ENCODE measurements at regions not wholly inside any gene's neighbourhood (a gene's known extent, or its start where the extent isn't known, plus 50 kb on each side); places are given as distances from the start of the nearest gene placed in this dataset.

GRCh38 chr11:120017582-120018150, 120.2 kb downstream of the TRIM29 start:
- DNase-seq (ENCODE audit: low spot score), result no peak

DNA sequence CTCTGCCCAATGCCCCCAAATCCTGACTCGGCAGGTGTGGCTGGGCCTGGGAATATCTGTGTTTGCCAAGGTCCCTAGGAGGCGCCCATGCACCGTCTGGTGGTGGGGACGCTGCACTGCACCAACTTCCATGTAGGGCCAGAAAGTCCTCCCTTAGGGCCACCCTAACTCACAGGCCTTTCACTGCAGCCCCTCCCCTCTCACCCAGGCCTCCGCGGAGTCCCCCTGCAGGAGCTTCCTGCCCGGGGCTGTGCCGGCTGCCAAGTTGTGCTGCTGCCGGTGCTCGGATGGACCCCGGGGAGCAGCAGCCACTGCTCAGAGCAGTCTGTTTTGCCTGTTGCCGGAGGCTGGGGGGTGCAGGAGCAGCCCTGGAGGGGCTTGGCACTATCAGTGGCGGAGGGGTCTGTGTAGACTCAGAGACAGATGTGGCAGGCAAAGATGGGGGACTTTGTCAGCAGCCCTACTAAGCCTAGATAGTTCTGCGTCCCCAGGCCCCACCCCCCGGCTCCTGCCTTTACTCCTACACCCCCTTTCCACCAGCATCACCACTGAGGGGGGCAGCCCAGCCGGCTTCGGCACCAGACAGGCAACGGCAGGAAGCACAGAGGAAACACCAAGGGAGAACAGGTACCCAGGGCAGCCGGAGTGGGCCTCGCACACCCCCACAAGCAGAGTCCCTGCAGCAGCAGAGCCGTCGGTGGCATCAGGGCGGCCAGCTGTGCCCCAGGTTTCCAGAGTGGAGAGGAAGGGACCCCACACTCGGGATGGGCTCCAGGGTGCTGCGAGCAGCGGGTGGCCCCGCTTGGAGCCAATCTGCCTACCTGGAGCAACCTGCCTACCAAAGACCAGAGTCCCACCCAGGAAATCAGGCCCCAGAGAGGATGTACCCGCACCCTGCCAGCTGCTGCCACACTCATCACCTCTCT, 124.3 kb downstream of the TRIM29 start:
- no peak for DNase-seq (ENCODE audit: low spot score)

- no peak for DNase-seq (ENCODE audit: low spot score)
Observed at GRCh38 chr11:120012245-120012644, 125.7 kb downstream of the TRIM29 start.

GRCh38 chr11:120011836-120012235, 126.1 kb downstream of the TRIM29 start:
- no peak for DNase-seq (ENCODE audit: low spot score)

- DNase-seq (ENCODE audit: low spot score), result no peak
Observed at GRCh38 chr11:120010775-120011174, 127.1 kb downstream of the TRIM29 start.

GRCh38 chr11:120009938-120010337, 128.0 kb downstream of the TRIM29 start:
- no peak for DNase-seq (ENCODE audit: low spot score)

- DNase-seq (ENCODE audit: low spot score), result no peak
Observed at GRCh38 chr11:120007144-120007543, 130.8 kb downstream of the TRIM29 start.

- no peak for DNase-seq (ENCODE audit: low spot score)
Observed at GRCh38 chr11:120004723-120005122, 133.2 kb downstream of the TRIM29 start.

DNA sequence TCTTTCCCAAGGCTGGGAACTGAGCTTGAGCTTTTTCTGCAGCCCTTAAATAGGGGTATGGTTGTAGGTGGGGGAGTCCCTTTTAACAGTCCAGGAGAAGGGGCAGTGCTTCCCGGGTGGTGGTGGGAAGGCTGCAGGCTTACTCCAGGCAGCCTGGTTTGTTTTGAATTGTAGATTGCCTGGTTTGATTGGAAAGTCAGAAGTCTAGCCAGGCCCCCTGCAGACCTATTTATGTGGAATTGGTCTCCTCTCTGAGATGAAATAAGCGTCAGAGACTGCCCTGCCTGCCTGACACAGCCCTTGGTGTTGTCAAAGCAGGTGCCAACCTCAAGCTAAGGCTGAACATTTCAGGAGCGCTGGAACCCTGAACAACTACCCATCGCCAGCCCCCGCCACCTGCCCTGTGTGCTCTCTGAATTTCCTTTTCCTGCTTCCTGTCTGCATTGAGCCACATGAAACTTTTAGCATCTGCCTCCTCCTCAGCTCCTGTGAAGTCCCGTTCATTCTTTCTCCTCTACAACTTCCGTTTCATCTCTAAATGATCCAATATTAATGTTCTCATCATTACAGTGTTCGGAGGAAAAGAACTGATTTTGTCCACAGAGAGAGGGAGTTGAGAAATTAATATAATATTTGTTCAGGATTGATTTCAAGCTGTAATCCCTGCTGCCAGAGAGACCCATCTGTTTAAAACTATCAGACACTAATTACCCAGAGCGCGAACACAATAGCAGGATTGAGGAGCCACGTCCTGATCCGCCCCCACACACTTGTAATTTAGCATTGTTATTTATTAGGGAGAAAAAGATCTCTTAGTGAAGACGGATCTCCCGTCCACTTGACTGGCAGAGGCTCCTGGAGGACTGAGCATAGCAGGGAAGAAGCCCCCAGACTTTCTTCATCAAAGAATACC, 136.5 kb downstream of the TRIM29 start:
- DNase-seq (ENCODE audit: low spot score), result no peak

- DNase-seq (ENCODE audit: low spot score), result no peak
Observed at GRCh38 chr11:119999220-119999619, 138.7 kb downstream of the TRIM29 start.

DNA sequence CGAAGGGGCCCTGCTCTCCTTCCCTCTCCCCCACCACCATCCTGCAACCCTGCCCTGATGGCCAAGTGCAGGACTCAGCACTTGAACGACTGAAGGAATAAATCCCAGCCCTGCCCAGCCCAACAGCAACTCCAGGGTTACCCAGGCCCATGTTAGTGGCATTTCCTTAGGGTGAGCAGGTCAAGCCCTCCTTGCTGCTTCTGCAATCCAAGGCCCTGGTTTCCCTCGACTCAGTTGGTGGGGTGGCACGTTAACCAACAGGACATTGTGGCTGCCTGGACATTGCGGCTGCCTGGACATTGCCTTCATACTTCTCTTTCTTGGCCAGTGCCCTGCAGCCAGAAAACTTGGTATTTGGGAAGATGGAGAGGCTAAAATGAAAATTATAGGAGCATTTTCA, 141.4 kb downstream of the TRIM29 start:
- DNase-seq (ENCODE audit: low spot score), result no peak

GRCh38 chr11:119995730-119996491, 142.0 kb downstream of the TRIM29 start:
- DNase-seq (ENCODE audit: low spot score), result no peak

- DNase-seq (ENCODE audit: low spot score), result no peak
Observed at GRCh38 chr11:119993722-119994121, 144.2 kb downstream of the TRIM29 start.

GRCh38 chr11:119992171-119993051, 145.5 kb downstream of the TRIM29 start:
- no peak for DNase-seq (ENCODE audit: low spot score)

GRCh38 chr11:119991669-119992068, 146.2 kb downstream of the TRIM29 start:
- DNase-seq (ENCODE audit: low spot score), result no peak

DNA sequence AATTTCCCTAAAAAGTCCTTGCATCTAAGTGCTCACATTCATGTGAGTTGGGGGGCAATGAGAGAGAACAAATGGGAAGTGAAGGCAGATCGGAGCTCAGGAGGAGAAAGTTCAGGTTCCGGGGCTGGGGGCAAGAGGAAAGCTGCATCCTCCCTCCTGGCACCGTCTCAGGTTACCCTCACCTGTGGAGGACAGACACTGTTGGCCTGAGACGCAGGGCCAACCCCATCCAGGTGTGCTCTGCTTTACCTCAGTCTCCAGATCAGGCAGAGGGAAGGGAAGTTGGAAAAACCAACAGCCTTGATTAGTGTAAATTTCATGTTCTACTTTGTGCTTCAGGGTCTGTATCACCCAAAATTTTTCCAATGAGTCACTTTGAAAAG, 146.9 kb downstream of the TRIM29 start:
- no peak for DNase-seq (ENCODE audit: low spot score)

- no peak for DNase-seq (ENCODE audit: low spot score)
Observed at GRCh38 chr11:119990309-119991021, 147.4 kb downstream of the TRIM29 start.

DNA sequence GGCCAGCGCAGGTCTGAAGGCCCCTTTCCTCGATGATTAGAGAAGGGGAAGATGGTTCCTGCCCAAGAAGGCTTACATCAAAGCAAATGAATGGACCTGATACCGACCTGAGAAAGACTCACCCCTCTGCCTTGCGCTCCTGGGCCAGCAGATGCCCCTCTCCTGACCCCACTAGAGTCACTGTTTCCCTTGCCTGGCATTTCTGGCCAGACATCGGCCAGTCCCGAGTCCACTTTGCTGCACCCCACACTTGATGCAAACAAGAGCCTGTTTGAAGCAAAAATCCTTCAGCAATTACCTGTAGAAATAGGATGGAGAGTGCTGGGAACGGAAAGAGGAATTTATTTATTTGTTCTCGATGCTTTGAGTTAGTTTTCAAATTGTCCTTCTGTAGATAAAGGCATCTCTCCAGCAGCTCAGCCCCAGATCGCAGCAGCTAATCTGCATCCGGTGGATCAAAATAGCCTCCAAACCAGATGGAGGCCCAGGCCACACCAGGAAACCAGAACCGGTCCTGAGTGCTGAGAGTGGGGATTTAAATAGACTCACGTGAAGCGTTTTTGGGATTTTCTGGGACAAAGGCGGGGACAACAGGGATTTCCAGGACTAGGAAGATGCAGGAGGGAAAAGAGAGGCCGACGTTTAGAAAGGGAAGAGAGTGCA, 148.6 kb downstream of the TRIM29 start:
- no peak for DNase-seq (ENCODE audit: low spot score)

GRCh38 chr11:119985551-119985950, 152.4 kb downstream of the TRIM29 start:
- DNase-seq (ENCODE audit: low spot score), result no peak

Data from mesenteric fat pad (tissue), 1 donor.